ENCODE measurements at regions not wholly inside any gene's neighbourhood (a gene's known extent, or its start where the extent isn't known, plus 50 kb on each side); places are given as distances from the start of the nearest gene placed in this dataset.

DNA sequence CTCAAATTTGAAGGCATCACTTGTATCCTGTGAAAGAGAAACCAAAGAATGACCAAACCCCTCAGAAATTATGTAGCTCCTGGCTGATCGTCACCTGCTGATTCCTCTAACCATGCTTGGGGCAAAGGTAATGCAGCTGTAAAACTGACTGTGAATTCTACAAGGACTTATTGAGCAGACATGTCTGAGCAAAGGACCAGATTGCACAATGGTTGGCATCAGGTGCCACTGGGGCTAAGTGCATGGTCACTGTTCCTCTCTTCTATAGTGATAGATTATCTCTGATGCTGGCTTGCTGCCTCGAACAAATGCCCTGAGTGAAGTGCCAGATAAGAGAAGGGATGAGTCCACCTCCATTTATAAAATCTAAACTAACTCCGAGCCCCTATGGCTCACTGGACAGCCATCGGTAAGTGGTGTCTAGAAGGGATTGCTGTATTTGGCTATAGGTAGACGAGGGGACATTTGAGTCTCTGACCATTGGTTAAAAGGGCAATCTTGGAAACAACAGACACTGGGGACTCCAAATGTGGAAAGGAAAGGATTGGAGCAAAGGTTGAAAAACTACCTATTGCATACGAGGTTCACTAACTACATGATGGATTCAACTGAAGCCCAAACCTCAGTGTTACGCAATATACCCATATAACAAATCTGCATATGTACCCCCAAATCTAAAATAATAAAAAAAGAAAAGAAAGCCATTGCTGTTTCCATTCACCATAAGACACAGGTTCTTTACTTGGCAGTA, 110.7 kb upstream of the IGSF1 start:
- no peaks in the 10 kb centered on the region for H3K27me3 ChIP-seq (ENCODE audit: control insufficient read depth, insufficient read depth, low read length)
- TF ChIP-seq EZH2 (IDR thresholded peaks at IDR 0.05; ENCODE audit: low read length, missing control alignments) (no peak), CTCF (conservative IDR thresholded peaks at IDR 0.05 in 1 of 2, IDR thresholded peaks at IDR 0.05 in 1 of 2; ENCODE audit: low read depth in 1 of 2, low read length in 2 of 2) (no peak)
- DNase-seq (ENCODE audit: low read depth in 2 of 2) = no peak
- no peak overlapping the region for H3K4me3 ChIP-seq (replicated peaks in 1 of 4; ENCODE audit: control extremely low read depth in 1 of 4, insufficient read depth in 1 of 4, low read depth in 3 of 4, low read length in 4 of 4)
- H4K20me1 ChIP-seq (ENCODE audit: control insufficient read depth, extremely low read depth, insufficient read depth, low read length) = no peaks in the 10 kb centered on the region
- H3K79me2 ChIP-seq (ENCODE audit: control insufficient read depth, insufficient read depth, low read length) = no peaks in the 10 kb centered on the region
- H3K9ac ChIP-seq (ENCODE audit: insufficient read depth, low read length) = no peak overlapping the region
- H3K4me1 ChIP-seq (ENCODE audit: control insufficient read depth, extremely low read depth, insufficient read depth, low read length) = no peaks in the 10 kb centered on the region
- H3K9me3 ChIP-seq (ENCODE audit: control insufficient read depth, insufficient read depth, low read depth, low read length) = no peaks in the 10 kb centered on the region
- no peaks in the 10 kb centered on the region for H3K36me3 ChIP-seq (ENCODE audit: control insufficient read depth, insufficient read depth, low read length)
- H3K4me2 ChIP-seq (ENCODE audit: extremely low read depth, insufficient read depth, low read length) = no peak overlapping the region
- H3K27ac ChIP-seq (ENCODE audit: insufficient read depth, low read length) = no peak overlapping the region
- no peak overlapping the region for H2AFZ ChIP-seq (ENCODE audit: low read length)

GRCh38 chrX:131402124-131402811, 113.2 kb upstream of the IGSF1 start:
- Histone ChIP-seq H3K4me2 (ENCODE audit: extremely low read depth, insufficient read depth, low read length) (no peak overlapping the region), H3K9me3 (ENCODE audit: control insufficient read depth, insufficient read depth, low read depth, low read length) (no peaks in the 10 kb centered on the region), H2AFZ (ENCODE audit: low read length) (no peak overlapping the region), H3K27ac (ENCODE audit: insufficient read depth, low read length) (no peak overlapping the region), H3K79me2 (ENCODE audit: control insufficient read depth, insufficient read depth, low read length) (no peaks in the 10 kb centered on the region), H3K27me3 (ENCODE audit: control insufficient read depth, insufficient read depth, low read length) (no peaks in the 10 kb centered on the region), H4K20me1 (ENCODE audit: control insufficient read depth, extremely low read depth, insufficient read depth, low read length) (no peaks in the 10 kb centered on the region), H3K36me3 (ENCODE audit: control insufficient read depth, insufficient read depth, low read length) (no peaks in the 10 kb centered on the region), H3K9ac (ENCODE audit: insufficient read depth, low read length) (no peak overlapping the region), H3K4me3 (replicated peaks in 1 of 4; ENCODE audit: control extremely low read depth in 1 of 4, insufficient read depth in 1 of 4, low read depth in 3 of 4, low read length in 4 of 4) (no peak overlapping the region), H3K4me1 (ENCODE audit: control insufficient read depth, extremely low read depth, insufficient read depth, low read length) (no peaks in the 10 kb centered on the region)
- no peak for DNase-seq (ENCODE audit: low read depth in 2 of 2)
- no peak for TF ChIP-seq EZH2 (IDR thresholded peaks at IDR 0.05; ENCODE audit: low read length, missing control alignments)
- TF ChIP-seq CTCF (conservative IDR thresholded peaks at IDR 0.05 in 1 of 2, IDR thresholded peaks at IDR 0.05 in 1 of 2; ENCODE audit: low read depth in 1 of 2, low read length in 2 of 2) = no peak

GRCh38 chrX:131405497-131405896, 116.4 kb upstream of the IGSF1 start:
- Histone ChIP-seq H3K27ac (ENCODE audit: insufficient read depth, low read length) (no peak overlapping the region), H2AFZ (ENCODE audit: low read length) (no peak overlapping the region), H3K4me2 (ENCODE audit: extremely low read depth, insufficient read depth, low read length) (no peak overlapping the region), H3K27me3 (ENCODE audit: control insufficient read depth, insufficient read depth, low read length) (no peaks in the 10 kb centered on the region), H3K4me1 (ENCODE audit: control insufficient read depth, extremely low read depth, insufficient read depth, low read length) (no peaks in the 10 kb centered on the region), H3K36me3 (ENCODE audit: control insufficient read depth, insufficient read depth, low read length) (no peaks in the 10 kb centered on the region), H3K79me2 (ENCODE audit: control insufficient read depth, insufficient read depth, low read length) (no peaks in the 10 kb centered on the region), H3K4me3 (replicated peaks in 1 of 4; ENCODE audit: control extremely low read depth in 1 of 4, insufficient read depth in 1 of 4, low read depth in 3 of 4, low read length in 4 of 4) (no peak overlapping the region), H4K20me1 (ENCODE audit: control insufficient read depth, extremely low read depth, insufficient read depth, low read length) (no peaks in the 10 kb centered on the region), H3K9ac (ENCODE audit: insufficient read depth, low read length) (no peak overlapping the region), H3K9me3 (ENCODE audit: control insufficient read depth, insufficient read depth, low read depth, low read length) (no peaks in the 10 kb centered on the region)
- no peak for DNase-seq (ENCODE audit: low read depth in 2 of 2)
- TF ChIP-seq CTCF (conservative IDR thresholded peaks at IDR 0.05 in 1 of 2, IDR thresholded peaks at IDR 0.05 in 1 of 2; ENCODE audit: low read depth in 1 of 2, low read length in 2 of 2) (no peak), EZH2 (IDR thresholded peaks at IDR 0.05; ENCODE audit: low read length, missing control alignments) (no peak)
